Nephron (organoid): ENCODE measurements at regions not wholly inside any gene's neighbourhood (a gene's known extent, or its start where the extent isn't known, plus 50 kb on each side); places are given as distances from the start of the nearest gene placed in this dataset.

Experiments
- H3K27ac Mint-ChIP-seq, 3 experiments: 2 replicates each; pipeline ENCODE4 v1.8.0; 2020; ENCODE audit warnings: mixed read lengths in 3 of 3, mild to moderate bottlenecking in 2 of 3, moderate library complexity in 1 of 3
- H3K27me3 Mint-ChIP-seq: 2 replicates; pipeline ENCODE4 v1.8.0; 2021; ENCODE audit warnings: low read depth, mild to moderate bottlenecking, moderate library complexity, mixed read lengths
- H3K36me3 Mint-ChIP-seq: 2 replicates; pipeline ENCODE4 v1.8.0; 2020; ENCODE audit warnings: low read depth, mixed read lengths
- H3K4me1 Mint-ChIP-seq: 2 replicates; pipeline ENCODE4 v1.8.0; 2020; ENCODE audit warnings: mixed read lengths
- H3K4me3 Mint-ChIP-seq, 3 experiments: 2 replicates each; pipeline ENCODE4 v1.8.0; 2020; ENCODE audit warnings: mild to moderate bottlenecking in 3 of 3, mixed read lengths in 3 of 3, moderate library complexity in 2 of 3
- H3K9me3 Mint-ChIP-seq: 2 replicates; pipeline ENCODE4 v1.8.0; 2020; ENCODE audit warnings: mixed read lengths
- CTCF ChIP-seq, 3 experiments: fragments of 200-600 bp; sonication (generic); IDR thresholded peaks; one replicate each; pipeline ENCODE4 v1.5.0; 2021; ENCODE audit warnings: antibody characterized with exemption in 3 of 3; ENCODE audit not compliant: unreplicated experiment in 3 of 3

GRCh38 chr11:95521133-95521542 is 268.4 kb downstream of the FAM76B start:
- H3K36me3 Mint-ChIP-seq = no peaks in the 10 kb centered on the region
- H3K27ac Mint-ChIP-seq = peak overlapping the region; percentile 13 to 98 (median 31)
- H3K4me3 Mint-ChIP-seq = no peak overlapping the region
- H3K4me1 Mint-ChIP-seq = peaks cover 63% of the 10 kb centered on the region
- H3K9me3 Mint-ChIP-seq = no peaks in the 10 kb centered on the region
- no peaks in the 10 kb centered on the region for H3K27me3 Mint-ChIP-seq
- no peak for TF ChIP-seq CTCF (IDR thresholded peaks at IDR 0.05; ENCODE audit: unreplicated experiment in 3 of 3)

GRCh38 chr11:95520369-95521132 is 269.0 kb downstream of the FAM76B start:
- Mint-ChIP-seq H3K27me3 (no peaks in the 10 kb centered on the region), H3K9me3 (no peaks in the 10 kb centered on the region), H3K27ac (peak overlapping the region; percentile 13 to 98 (median 31)), H3K4me3 (no peak overlapping the region), H3K36me3 (no peaks in the 10 kb centered on the region), H3K4me1 (peaks cover 69% of the 10 kb centered on the region)
- no peak for TF ChIP-seq CTCF (IDR thresholded peaks at IDR 0.05; ENCODE audit: unreplicated experiment in 3 of 3)

GRCh38 chr11:95519912-95520311 is 269.7 kb downstream of the FAM76B start:
- H3K4me3 Mint-ChIP-seq = no peak overlapping the region
- peak overlapping the region in 1 of 3 experiments; percentile 98 for H3K27ac Mint-ChIP-seq
- no peaks in the 10 kb centered on the region for H3K27me3 Mint-ChIP-seq
- TF ChIP-seq CTCF (IDR thresholded peaks at IDR 0.05; ENCODE audit: unreplicated experiment in 3 of 3) = no peak
- H3K36me3 Mint-ChIP-seq = no peaks in the 10 kb centered on the region
- H3K9me3 Mint-ChIP-seq = no peaks in the 10 kb centered on the region
- peaks cover 73% of the 10 kb centered on the region for H3K4me1 Mint-ChIP-seq

- Mint-ChIP-seq H3K36me3 (no peaks in the 10 kb centered on the region), H3K4me3 (no peak overlapping the region)
Observed at GRCh38 chr11:95517453-95517852, 272.1 kb downstream of the FAM76B start.

GRCh38 chr11:95516786-95517185 is 272.8 kb downstream of the FAM76B start:
- no peaks in the 10 kb centered on the region for H3K27me3 Mint-ChIP-seq
- H3K4me1 Mint-ChIP-seq = peaks cover 86% of the 10 kb centered on the region
- no peaks in the 10 kb centered on the region for H3K9me3 Mint-ChIP-seq
- no peak overlapping the region for H3K4me3 Mint-ChIP-seq
- H3K36me3 Mint-ChIP-seq = no peaks in the 10 kb centered on the region
- no peak for TF ChIP-seq CTCF (IDR thresholded peaks at IDR 0.05; ENCODE audit: unreplicated experiment in 3 of 3)
- peak overlapping the region; percentile 69 to 98 (median 70) for H3K27ac Mint-ChIP-seq

More at GRCh38 chr11:95517453-95517852, 272.1 kb downstream of the FAM76B start:
- Mint-ChIP-seq H3K9me3 (no peaks in the 10 kb centered on the region), H3K27ac (peak overlapping the region; percentile 69 to 98 (median 70)), H3K4me1 (peaks cover 79% of the 10 kb centered on the region), H3K27me3 (no peaks in the 10 kb centered on the region)
- no peak for TF ChIP-seq CTCF (IDR thresholded peaks at IDR 0.05; ENCODE audit: unreplicated experiment in 3 of 3)

- Mint-ChIP-seq H3K4me3 (peak overlapping the region in 1 of 3 experiments; percentile 33), H3K36me3 (no peaks in the 10 kb centered on the region), H3K27me3 (no peaks in the 10 kb centered on the region), H3K4me1 (peaks cover 84% of the 10 kb centered on the region), H3K9me3 (no peaks in the 10 kb centered on the region), H3K27ac (peak overlapping the region; percentile 10 to 98 (median 95))
- no peak for TF ChIP-seq CTCF (IDR thresholded peaks at IDR 0.05; ENCODE audit: unreplicated experiment in 3 of 3)
Observed at GRCh38 chr11:95516175-95516574, 273.4 kb downstream of the FAM76B start.
